Stimulated activated CD8-positive, alpha-beta memory T cell treated with anti-CD3 and anti-CD28 coated beads, Interleukin-15, amount 100 ng/mL, for 4 hours (primary cell): ENCODE measurements at regions not wholly inside any gene's neighbourhood (a gene's known extent, or its start where the extent isn't known, plus 50 kb on each side); places are given as distances from the start of the nearest gene placed in this dataset.
"Not testable (repeated sequence)": the region's sequence is repeated elsewhere in the genome, so short reads cannot be mapped to it uniquely, and the experiment has no call there.

Experiments used
- DNase-seq, 2 donors: peaks; one replicate each; pipeline ENCODE4 v3.0.0-alpha.2; 2020; ENCODE audit warnings: low read depth in 2 of 2

DNA sequence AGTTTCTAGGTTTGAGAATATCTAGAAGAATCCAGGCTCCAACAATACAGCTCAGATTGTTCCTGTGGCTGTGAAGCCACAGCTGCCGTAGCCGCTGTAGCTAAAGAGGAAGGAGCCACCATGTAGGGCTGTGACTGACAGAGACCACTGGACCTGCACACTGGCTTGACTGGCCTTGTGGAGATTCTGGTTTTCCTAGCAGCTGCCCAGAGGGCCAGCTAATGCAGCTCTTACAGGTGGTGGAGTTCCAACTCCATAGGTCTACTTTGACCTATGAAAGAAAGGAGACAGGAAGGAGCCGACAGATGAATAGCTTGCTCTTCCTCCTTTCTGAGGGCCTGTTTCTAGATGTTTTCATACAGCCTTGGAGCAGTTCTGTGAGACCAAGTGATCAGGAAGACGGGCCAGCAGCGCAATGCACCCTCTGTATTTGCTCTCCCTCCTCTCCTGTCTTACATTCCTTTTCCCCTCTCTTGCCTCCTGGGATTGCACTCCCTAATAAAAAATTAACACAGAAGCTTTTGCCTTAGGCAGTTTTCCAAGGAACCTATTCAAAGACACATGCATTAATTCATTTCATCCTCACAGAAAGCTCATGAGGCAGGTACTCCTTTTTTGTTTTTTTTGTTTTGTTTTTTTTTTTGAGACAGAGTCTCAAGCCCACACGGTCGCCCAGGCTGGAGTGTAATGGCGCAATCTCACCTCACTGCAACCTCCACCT is 51.8 kb upstream of the MYB start:
- DNase-seq: no peak

DNA sequence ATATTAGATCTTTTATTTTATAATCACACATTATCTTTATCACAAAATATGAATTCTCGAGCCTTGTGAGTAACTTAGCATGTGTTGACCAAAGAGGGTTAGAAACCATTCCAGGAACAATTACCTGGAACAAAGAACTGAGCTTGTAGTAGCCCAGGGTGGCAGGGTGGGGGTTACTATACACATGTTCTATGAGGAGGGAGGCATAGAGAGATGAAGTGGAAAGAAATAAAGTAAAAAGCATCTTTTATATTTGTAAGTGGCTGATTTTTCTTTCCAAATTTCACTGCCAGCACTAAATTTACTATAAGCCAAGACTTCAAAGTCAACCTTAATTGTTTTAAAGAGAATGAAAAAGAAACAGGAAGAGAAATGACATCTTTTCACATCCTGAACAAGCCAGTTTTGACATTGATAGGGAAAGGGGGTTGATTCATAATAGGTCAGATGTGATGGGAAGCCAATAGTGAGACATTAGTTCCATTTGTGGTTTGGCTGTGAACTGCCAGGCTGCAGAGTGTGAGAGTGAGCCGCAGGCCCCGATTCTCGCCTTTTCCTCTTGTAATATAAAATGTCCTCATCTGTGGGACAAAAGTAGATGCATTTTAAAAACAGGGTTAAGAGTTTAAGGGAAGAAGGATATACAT is 52.7 kb upstream of the MYB start:
- DNase-seq: peak; percentile 23 to 49

DNA sequence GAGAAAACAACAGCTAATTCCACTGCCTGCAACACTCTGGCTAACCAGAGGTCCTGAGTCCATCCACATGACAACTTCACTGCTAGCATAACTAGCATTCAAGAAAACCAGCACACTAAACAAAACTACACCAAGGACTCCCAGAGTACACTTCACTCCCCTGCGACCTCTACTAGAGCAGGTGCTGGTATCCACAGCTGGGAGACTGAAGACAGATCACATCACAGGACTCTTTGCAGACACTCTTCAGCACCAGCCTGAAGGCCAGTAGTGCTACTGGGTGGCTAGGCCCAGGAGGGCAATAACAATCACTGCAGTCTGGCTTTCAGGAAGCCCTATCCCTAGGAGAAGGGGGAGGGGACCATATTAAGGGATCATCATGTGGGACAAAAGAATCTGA is 54.4 kb upstream of the MYB start:
- no peak for DNase-seq

DNA sequence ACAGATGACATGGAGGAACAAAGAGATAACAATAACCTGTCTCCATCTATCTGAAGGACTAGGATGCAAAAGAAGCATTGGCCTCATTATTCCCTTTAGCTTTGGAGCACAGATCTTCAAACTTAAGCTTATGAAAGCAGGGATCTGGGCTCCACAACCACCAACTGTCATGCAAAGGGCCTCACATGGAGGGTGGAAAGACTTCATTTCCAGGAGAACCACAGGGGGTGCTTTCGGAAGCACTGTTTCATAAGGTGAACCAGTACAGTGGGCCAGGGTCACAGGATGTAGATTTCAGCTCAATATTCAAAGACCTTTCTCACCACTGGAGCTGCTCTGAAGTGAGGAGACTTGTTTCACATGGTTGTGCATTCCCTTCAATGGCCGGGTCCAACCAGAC is 55.1 kb upstream of the MYB start:
- no peak for DNase-seq

DNA sequence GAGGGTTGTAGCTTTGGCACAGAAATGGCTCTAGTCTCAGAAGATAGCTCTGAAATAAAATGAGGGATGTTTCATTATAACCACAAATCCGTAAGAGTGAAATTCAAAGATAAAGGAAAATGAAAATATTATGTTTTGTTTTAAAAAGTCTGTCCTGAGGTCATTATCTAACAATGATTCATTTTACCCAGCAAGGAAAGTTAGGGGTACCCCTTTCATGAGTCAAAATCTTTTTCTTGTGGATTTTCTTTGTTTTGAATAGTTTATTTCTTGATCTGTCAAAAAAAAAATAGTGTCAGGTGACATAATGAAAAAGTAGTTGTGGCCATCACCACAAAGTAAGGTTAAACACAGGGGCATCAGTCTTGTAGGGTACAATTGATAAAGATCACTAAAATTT is 59.7 kb upstream of the MYB start:
- no peak for DNase-seq

DNA sequence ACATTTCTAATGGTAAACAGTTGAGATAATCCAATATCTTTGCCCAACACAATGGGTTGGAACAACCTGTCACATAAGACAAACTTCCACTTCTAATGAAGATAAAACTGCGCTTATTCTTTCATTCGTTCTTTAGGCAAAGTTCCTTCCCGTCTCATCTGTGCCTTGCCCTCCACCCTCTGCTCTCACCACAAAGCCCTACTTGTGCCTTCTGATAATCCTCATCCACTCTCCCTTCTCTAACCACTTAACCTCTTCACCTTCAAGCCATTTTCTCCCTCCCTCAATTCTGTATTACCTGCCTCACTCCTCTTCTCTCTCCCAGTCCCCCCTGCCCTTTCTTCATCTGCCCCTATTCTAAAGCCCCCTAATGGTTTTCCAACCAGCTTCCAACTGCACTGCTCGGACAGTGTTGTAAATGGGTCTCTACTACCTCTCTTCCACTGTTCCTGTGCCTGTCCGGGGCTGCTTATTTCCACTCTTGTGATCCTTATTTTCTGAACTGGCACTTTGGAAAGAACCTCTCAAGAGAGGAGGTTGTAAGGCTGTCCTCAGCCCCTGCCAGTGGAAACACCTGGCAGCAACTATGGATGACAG is 62.9 kb upstream of the MYB start:
- DNase-seq: no peak

DNA sequence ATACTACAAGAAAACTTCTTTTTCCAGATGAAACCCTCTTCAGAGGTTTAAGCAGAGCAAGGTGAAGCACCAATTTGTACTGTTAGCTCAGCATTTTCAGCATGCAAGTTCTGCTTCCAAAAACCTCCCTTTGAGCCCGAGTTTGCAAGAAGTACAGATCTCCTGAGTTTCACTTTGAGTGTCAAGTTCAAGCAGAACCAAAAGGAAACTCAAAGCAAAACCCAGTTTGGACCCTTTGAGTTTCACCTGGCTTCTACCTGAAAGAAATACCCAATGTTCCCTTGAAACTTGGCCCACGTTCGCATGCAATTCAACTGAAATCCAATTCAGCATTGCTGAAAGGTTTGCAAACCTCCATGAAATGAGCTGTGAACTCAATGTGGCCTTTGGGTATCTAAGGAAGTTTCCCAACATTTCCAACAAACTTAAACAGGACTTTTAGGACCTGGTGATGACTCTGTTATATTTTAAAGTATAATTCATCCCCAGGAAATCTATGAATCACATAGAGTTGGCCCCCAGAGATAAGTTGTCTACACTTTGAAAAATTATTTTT is 62.9 kb upstream of the HBS1L start:
- no peak for DNase-seq

DNA sequence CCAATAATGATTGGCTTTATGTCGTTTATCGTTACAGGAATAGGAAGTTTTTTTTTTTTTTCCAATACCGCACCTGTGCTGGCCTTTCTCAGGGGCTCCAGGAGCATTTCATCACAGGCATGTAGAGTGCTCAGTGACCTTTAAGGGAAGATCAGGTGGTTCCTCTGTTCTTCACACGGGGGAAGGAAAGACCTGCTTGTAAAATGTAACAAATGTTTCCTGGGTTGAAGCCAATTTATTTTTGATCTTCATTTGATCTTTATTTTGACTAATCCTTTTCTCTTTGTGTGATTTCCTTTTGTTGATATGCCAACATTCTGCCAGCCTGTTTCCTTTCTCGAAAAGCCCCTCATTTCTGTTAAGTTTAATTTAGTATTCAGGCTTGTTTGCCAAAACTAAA is 61.9 kb upstream of the HBS1L start:
- DNase-seq: no peak

DNA sequence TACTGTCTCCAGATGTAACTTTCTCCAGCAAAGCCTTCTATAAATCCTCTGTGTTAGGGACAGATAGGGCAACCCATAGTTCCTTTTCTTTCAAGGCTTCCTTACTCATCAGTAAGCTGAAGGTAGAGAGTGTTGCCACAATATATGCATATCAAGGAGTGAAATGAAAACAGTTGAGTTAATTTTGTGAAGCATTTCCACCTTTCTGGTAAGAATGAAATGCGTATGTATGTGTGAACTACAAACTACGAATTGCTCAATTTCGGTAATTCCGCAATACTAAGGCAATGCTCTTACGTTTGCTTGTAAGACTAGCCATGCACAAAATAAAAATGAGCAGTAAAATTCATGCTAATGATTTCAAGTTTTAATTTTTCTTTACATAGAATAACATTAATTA is 61.2 kb upstream of the HBS1L start:
- DNase-seq: no peak

DNA sequence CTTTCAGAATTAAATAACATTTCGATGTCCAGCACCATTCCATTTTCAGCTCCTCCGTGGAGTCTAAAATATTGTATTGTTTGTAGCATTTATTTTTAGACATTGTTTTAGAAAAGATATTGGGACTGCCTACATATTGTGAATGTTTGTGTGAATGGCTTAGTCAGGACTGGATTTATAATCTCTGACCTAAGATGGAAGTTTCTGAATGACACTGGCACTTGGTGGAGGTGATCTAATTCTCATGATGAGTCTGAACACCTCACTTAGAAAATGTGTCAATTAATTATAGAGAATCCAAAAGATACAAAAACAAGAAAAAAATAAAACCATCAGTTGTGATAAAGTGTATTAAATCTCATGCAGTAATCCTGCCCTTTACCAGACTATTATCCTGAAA is 60.8 kb upstream of the HBS1L start:
- DNase-seq: no peak

DNA sequence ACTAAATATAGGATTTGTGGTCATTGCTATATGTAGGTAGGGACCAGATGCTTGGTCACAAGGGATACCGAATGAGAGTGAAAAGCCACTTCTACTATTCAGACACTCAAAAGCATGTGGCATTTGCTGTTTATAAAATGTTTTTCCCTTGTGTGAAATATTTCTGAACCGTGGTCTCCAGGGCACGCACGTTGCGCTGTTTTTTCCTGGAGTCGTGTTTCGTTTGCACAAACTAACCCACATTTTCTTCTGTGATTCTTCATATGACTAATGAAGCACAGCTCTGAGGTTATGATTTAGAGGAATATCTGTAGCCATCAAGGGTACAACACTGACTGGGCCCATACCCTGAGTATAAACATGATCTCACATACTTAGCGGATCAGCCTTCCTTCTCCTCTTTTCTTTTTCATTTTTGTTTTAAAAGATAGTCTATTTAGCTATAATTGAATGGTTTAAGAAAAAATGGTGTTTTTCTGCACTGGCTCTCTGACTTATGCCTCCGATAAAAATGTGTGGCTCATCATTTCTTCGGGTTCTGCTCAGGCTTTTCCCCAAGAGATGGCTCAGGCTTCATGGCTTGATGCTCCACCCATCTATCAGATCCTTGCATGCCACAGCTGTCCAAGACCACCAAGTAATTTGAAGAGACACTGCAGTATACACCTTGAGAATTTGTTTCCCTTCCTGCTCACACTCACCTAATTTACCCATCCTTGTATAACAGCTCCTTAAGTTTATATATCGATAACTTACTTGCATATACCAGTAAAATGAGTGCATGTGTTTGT is 59.9 kb upstream of the HBS1L start:
- DNase-seq: no peak

DNA sequence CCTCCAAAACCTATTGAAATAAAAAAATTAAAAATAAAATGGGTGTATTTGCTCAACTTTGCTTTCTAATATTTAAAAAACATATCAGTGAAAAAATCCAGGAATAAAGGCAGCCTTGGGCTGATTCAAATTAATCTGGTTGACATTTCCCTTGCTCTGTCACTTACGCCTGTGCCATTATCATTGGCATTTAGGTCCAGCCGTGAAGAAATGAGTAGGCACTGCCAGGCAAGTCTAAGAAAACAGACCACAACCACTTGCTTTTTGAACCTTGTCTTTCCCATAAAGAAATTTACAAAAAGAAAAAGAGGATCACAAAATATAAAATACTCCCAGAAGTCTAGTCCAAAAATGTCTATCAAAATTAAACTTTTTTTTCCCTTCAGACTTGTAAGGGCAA is 59.2 kb upstream of the HBS1L start:
- DNase-seq: no peak

DNA sequence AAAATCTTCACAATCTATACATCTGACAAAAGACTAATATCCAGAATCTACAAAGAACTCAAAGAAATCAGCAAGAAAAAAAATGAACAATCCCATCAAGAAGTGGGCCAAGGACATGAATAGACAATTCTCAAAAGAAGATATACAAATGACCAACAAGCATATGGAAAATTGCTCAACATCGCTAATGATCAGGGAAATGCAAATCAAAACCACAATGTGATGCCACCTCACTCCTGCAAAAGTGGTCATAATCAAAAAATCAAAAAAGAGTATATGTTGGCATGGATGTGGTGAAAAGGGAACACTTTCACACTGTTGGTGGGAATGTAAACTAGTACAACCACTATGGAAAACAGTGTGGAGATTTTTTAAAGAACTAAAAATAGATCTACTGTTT is 58.3 kb upstream of the HBS1L start:
- DNase-seq: not testable (repeated sequence)

DNA sequence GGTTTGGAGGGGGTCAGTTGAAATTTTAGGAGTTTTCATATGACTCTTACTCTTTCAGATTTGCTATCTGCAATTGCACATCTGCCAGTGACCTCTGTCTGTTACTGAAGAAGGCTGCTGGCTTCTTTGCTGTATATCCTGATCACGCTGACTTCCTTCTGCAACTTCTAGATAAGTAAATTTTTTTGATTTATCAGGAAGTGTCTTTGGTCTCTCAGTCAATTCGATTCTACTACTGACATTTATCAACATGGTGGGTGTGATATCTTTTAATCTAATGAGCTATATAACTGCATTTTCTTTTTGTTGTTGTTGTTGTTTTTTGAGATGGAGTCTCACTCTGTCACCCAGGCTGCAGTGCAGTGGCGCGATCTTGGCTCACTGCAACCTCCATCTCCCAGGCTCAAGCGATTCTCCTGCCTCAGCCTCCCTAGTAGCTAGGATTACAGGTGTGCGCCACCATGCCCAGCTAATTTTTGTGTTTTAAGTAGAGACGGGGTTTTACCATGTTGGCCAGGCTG is 55.7 kb upstream of the HBS1L start:
- not testable (repeated sequence) for DNase-seq

DNA sequence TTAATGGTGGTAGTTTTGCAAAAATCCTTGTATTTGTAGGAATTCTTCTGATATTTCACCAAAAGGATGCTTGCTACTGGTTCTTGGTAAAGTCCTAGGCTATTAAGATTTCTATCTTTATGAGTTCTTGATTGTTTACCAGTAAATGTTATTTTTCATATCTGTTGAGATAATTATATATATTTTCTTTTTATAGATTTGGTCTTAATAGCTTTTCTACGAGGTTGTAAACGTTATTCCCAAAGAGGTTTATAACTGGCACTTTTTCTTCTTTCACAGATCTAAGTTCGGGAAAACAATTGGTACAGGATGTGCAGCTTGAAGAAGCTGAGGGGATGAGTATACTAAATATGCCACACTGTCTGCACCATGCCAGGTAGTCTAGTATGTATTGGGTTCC is 55.1 kb upstream of the HBS1L start:
- DNase-seq: no peak

DNA sequence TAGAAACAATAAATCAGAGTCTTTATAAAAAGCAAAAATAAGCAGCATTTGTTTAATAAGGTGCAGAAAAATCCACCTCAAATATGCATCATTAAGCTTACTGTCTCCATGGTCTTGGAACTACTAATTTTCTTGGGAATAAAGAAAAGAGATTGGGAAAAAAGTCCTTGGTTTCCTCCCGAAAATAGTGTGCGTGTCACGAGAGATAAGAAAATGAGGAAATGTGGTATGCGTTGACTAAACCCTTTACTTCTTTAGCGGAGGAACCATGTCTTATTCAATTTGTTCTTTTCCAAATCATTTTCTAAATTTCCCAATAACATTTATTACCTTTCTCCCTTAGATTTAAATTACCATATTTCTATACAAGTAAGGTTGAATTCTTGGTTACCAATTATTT is 54.1 kb upstream of the HBS1L start:
- no peak for DNase-seq

DNA sequence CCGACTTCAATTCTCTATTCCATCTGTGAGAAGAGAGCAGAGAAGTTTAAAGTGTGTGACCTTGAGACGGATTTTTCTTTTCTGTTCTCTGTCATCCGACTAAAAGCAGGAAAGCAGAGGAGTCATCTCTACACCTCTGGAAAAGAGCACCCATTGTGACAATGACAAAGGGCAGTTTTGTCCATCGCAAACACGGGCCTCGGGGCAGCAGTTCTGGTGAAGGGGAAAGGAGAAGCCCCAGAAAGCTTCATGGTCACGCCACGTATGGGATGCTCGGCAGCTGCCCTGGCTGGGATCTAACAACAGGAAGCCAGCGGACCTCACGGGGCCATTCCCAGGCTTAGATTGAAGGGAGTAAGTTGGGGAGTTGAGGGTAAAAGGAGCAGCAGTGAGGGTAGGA is 52.0 kb upstream of the HBS1L start:
- DNase-seq: no peak

DNA sequence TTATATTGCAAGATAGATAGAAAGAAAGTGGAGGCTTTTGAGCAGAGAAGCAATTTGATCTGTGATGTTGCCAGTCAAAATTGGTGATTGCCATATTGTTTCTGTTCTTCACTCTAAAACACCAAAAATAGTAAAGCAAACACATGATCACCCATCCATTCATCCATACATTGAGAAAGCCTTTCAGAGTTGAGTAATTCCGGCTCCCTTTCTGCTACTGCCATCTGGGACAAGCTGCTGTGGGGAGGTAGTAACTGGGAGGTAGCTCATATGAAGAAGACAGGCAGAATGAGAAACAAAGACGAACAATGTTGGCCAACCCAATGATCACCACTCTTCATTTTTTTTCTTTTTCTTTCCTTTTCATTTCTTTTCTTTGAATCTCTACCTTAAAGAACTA is 51.1 kb upstream of the HBS1L start:
- no peak for DNase-seq

DNA sequence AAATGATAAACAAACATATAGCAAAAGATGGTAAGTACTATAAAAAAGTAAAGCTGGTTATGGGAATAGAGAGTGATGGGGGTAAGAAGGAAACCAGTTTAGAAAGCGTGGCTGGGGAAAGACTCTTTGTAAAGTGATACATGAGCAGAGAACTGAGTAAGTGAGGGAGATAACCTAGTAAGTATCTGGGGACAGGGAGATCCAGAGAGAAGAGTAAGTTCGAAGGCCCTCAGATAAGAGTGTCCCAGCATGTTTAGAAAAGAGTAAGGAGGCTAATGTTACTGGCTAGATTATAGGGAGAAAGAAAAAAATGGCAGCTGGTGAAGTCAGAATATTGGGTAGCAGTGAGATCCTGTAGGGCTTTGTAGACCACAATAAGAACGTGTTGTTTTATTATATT is 50.7 kb upstream of the HBS1L start:
- no peak for DNase-seq
